ENCODE measurements at regions not wholly inside any gene's neighbourhood (a gene's known extent, or its start where the extent isn't known, plus 50 kb on each side); places are given as distances from the start of the nearest gene placed in this dataset.

GRCh38 chr16:72362973-72363372 lies 191.0 kb upstream of the PMFBP1 start (continued):
- TF ChIP-seq, protein P1, sequence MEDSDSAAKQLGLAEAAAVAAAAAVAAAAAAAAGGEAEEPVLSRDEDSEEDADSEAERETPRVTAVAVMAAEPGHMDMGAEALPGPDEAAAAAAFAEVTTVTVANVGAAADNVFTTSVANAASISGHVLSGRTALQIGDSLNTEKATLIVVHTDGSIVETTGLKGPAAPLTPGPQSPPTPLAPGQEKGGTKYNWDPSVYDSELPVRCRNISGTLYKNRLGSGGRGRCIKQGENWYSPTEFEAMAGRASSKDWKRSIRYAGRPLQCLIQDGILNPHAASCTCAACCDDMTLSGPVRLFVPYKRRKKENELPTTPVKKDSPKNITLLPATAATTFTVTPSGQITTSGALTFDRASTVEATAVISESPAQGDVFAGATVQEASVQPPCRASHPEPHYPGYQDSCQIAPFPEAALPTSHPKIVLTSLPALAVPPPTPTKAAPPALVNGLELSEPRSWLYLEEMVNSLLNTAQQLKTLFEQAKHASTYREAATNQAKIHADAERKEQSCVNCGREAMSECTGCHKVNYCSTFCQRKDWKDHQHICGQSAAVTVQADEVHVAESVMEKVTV (CRISPR knock-in tag; IDR thresholded peaks at IDR 0.05) = no peak
- TF ChIP-seq CTCF (IDR thresholded peaks at IDR 0.05 in 2 of 3, conservative IDR thresholded peaks at IDR 0.05 in 1 of 3; ENCODE audit: insufficient read depth in 2 of 3, low read depth in 1 of 3, low read length in 3 of 3) (no peak), ZFP30 (CRISPR knock-in tag; IDR thresholded peaks at IDR 0.05; ENCODE audit: borderline replicate concordance) (no peak), IRF2 (CRISPR knock-in tag; IDR thresholded peaks at IDR 0.05) (no peak), ZBTB7A (IDR thresholded peaks at IDR 0.05; ENCODE audit: borderline replicate concordance, control insufficient read depth, low read depth, low read length) (no peak), ETV5 (CRISPR knock-in tag; IDR thresholded peaks at IDR 0.05; ENCODE audit: low read depth) (no peak)

DNA sequence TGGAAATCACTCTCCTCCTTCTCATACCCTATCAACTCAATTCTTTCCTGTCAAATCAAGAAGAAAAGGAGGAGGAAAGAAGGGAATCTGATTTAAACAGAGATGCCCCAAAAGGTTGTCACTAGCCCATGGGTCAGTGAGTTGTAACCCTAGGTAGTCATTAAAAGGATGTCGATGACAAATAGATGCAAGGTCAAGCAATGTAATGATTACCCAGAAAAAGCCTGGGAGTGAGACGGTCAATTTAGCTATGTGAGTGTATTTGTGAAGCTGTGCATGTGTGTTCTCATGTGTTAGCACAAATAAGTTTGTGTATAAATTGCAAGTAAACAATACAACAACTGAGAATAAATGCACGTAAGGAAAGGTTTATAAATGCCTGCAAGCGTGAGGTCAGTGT lies 190.5 kb upstream of the PMFBP1 start:
- no peak for ATAC-seq
- CTCF ChIA-PET (ENCODE audit: low intra/inter-chr PET ratio) = no interaction called here
- FAIRE-seq = no peak
- H3K27me3 ChIP-seq (ENCODE audit: control insufficient read depth in 2 of 2, insufficient read depth in 2 of 2, low read length in 2 of 2) = no peaks in the 10 kb centered on the region
- BruUV-seq (replicated peaks) = no TSS peak
- H3K27ac ChIP-seq (ENCODE audit: extremely low read depth, low read depth, low read length) = no peak overlapping the region
- WGBS (ENCODE audit: insufficient coverage, low coverage, missing lambda C conversion rate) = 0% methylated on average over 4 of the region's 4 CpGs
- H3K4me1 ChIP-seq (replicated peaks in 1 of 2; ENCODE audit: control insufficient read depth in 2 of 2, insufficient read depth in 2 of 2, low read length in 2 of 2) = no peaks in the 10 kb centered on the region
- POLR2A ChIA-PET = interaction anchor here (0.5 kb wide), 1 partner anchor 650 kb away, joined by 4 read pairs; no protein-coding TSS in a partner anchor
- H3K9me1 ChIP-seq (ENCODE audit: control insufficient read depth, insufficient read depth, low read length) = no peaks in the 10 kb centered on the region
- H3K9ac ChIP-seq (ENCODE audit: insufficient read depth in 1 of 2, low read depth in 2 of 2, low read length in 2 of 2) = no peak overlapping the region
- no peak overlapping the region for H2AFZ ChIP-seq (ENCODE audit: low read depth, low read length)
- H3K4me2 ChIP-seq (ENCODE audit: insufficient read depth, low read length) = no peak overlapping the region
- no peaks in the 10 kb centered on the region for H3K36me3 ChIP-seq (ENCODE audit: control insufficient read depth, insufficient read depth, low read length)
- H3K79me2 ChIP-seq (ENCODE audit: control insufficient read depth, insufficient read depth, low read length) = no peaks in the 10 kb centered on the region
- H3K9me3 ChIP-seq (replicated peaks; ENCODE audit: control insufficient read depth, insufficient read depth, low read depth, low read length) = no peaks in the 10 kb centered on the region
- intact Hi-C loops (cut with micrococcal nuclease) (no loop called here), in situ Hi-C loops (cut with MboI) (no loop called here)
- H4K20me1 ChIP-seq (replicated peaks; ENCODE audit: control insufficient read depth, insufficient read depth, low read length) = no peaks in the 10 kb centered on the region
- no peak for DNase-seq (ENCODE audit: extremely low read depth in 1 of 4, low spot score in 3 of 4)
- H3K4me3 ChIP-seq = no peak overlapping the region
- TF ChIP-seq NFXL1 (CRISPR knock-in tag; IDR thresholded peaks at IDR 0.05) = no peak
- TF ChIP-seq GATA2 (CRISPR knock-in tag; IDR thresholded peaks at IDR 0.05) = no peak
- no peak for TF ChIP-seq RFX7 (CRISPR knock-in tag; IDR thresholded peaks at IDR 0.05)
- TF ChIP-seq GTF2E2 (tag; IDR thresholded peaks at IDR 0.05) = no peak
- TF ChIP-seq, protein P2, sequence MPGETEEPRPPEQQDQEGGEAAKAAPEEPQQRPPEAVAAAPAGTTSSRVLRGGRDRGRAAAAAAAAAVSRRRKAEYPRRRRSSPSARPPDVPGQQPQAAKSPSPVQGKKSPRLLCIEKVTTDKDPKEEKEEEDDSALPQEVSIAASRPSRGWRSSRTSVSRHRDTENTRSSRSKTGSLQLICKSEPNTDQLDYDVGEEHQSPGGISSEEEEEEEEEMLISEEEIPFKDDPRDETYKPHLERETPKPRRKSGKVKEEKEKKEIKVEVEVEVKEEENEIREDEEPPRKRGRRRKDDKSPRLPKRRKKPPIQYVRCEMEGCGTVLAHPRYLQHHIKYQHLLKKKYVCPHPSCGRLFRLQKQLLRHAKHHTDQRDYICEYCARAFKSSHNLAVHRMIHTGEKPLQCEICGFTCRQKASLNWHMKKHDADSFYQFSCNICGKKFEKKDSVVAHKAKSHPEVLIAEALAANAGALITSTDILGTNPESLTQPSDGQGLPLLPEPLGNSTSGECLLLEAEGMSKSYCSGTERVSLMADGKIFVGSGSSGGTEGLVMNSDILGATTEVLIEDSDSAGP (CRISPR knock-in tag; IDR thresholded peaks at IDR 0.05) = no peak
- TF ChIP-seq LARP7 (IDR thresholded peaks at IDR 0.05) = no peak
- TF ChIP-seq TFE3 (CRISPR knock-in tag; IDR thresholded peaks at IDR 0.05) = no peak

Measured in K562 (cell line).